Left ventricle myocardium inferior (tissue), 1 donor: ENCODE measurements at regions not wholly inside any gene's neighbourhood (a gene's known extent, or its start where the extent isn't known, plus 50 kb on each side); places are given as distances from the start of the nearest gene placed in this dataset.

ENCODE experiments used
- DNase-seq: peaks from one replicate; pipeline ENCODE4 v3.0.0-alpha.2; 2020
- H3K27ac ChIP-seq: fragments of 200-600 bp; replicated peaks from 2 replicates; pipeline ENCODE4 v1.8.0; 2021
- H3K27me3 ChIP-seq: fragments of 200-600 bp; 2 replicates; pipeline ENCODE4 v1.8.0; 2021; ENCODE audit warnings: low read depth
- H3K36me3 ChIP-seq: fragments of 200-600 bp; 2 replicates; pipeline ENCODE4 v1.8.0; 2021
- H3K4me1 ChIP-seq: fragments of 200-600 bp; 2 replicates; pipeline ENCODE4 v1.8.0; 2021
- H3K4me3 ChIP-seq: fragments of 200-600 bp; 2 replicates; pipeline ENCODE4 v1.8.0; 2021; ENCODE audit warnings: mild to moderate bottlenecking, moderate library complexity
- H3K9me3 ChIP-seq: fragments of 200-600 bp; replicated peaks from 2 replicates; pipeline ENCODE4 v1.8.0; 2021
- intact Hi-C: fragments of 100-400 bp; cut with micrococcal nuclease; formaldehyde crosslinking; loops from one replicate; pipeline ENCODE4 v1.11.0; 2022
- TF ChIP-seq, protein P1 (sequence below): fragments of 200-600 bp; IDR thresholded peaks from 2 replicates; pipeline ENCODE4 v1.8.0; 2021; ENCODE audit warnings: antibody characterized with exemption, mild to moderate bottlenecking, borderline replicate concordance
- donor health status: DM: no; HTN: yes; CAD: no; lungs with severe emphysema.

GRCh38 chr21:31502537-31503143, 156.9 kb upstream of the SOD1 start:
- intact Hi-C loops: no loop called here
- Histone ChIP-seq H3K27ac (no peak overlapping the region), H3K36me3 (no peaks in the 10 kb centered on the region), H3K9me3 (no peaks in the 10 kb centered on the region), H3K4me1 (peaks cover 4% of the 10 kb centered on the region), H3K27me3 (no peaks in the 10 kb centered on the region), H3K4me3 (no peak overlapping the region)
- TF ChIP-seq, protein P1, sequence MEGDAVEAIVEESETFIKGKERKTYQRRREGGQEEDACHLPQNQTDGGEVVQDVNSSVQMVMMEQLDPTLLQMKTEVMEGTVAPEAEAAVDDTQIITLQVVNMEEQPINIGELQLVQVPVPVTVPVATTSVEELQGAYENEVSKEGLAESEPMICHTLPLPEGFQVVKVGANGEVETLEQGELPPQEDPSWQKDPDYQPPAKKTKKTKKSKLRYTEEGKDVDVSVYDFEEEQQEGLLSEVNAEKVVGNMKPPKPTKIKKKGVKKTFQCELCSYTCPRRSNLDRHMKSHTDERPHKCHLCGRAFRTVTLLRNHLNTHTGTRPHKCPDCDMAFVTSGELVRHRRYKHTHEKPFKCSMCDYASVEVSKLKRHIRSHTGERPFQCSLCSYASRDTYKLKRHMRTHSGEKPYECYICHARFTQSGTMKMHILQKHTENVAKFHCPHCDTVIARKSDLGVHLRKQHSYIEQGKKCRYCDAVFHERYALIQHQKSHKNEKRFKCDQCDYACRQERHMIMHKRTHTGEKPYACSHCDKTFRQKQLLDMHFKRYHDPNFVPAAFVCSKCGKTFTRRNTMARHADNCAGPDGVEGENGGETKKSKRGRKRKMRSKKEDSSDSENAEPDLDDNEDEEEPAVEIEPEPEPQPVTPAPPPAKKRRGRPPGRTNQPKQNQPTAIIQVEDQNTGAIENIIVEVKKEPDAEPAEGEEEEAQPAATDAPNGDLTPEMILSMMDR: no peak
- DNase-seq: no peak

DNA sequence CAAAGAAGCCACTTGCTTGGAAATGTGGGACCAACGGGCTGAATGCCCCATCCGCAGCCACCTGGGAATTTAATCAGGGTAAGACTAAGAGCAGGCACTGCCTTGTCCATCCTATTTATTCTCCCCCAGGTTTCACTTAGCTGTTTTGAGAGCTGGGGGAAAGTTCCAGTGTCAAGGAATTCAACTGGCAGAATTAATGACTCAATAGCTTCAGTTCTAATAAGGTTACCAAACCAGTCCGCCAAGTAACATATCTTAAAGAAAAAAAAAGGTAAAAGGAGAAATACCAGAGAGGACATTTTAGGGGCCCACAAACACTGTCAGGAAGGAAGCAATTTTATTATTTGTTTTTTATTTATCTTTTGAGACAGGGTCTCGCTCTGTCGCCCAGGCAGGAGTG, 157.6 kb upstream of the SOD1 start:
- intact Hi-C loops: no loop called here
- DNase-seq: no peak
- no peaks in the 10 kb centered on the region for H3K27me3 ChIP-seq
- no peaks in the 10 kb centered on the region for H3K9me3 ChIP-seq
- H3K4me1 ChIP-seq: peaks cover 4% of the 10 kb centered on the region
- TF ChIP-seq, protein P1: no peak
- no peak overlapping the region for H3K27ac ChIP-seq
- H3K36me3 ChIP-seq: no peaks in the 10 kb centered on the region
- H3K4me3 ChIP-seq: no peak overlapping the region

- intact Hi-C loops: no loop called here
- Histone ChIP-seq H3K4me3 (no peak overlapping the region), H3K27me3 (no peaks in the 10 kb centered on the region), H3K27ac (no peak overlapping the region), H3K9me3 (no peaks in the 10 kb centered on the region), H3K4me1 (peaks cover 4% of the 10 kb centered on the region), H3K36me3 (no peaks in the 10 kb centered on the region)
- TF ChIP-seq, protein P1: no peak
- no peak for DNase-seq
These were observed 156.9 kb upstream of the TIAM1 start for GRCh38 chr21:31500982-31501381.

- Histone ChIP-seq H3K4me3 (no peak overlapping the region), H3K4me1 (peaks cover 4% of the 10 kb centered on the region), H3K27me3 (no peaks in the 10 kb centered on the region), H3K9me3 (no peaks in the 10 kb centered on the region), H3K27ac (no peak overlapping the region), H3K36me3 (no peaks in the 10 kb centered on the region)
- intact Hi-C loops: no loop called here
- peak; percentile 26 for DNase-seq
- TF ChIP-seq, protein P1: no peak
These were observed 156.0 kb upstream of the TIAM1 start for GRCh38 chr21:31500071-31500470.

GRCh38 chr21:31498985-31499384, 154.9 kb upstream of the TIAM1 start:
- no peak overlapping the region for H3K27ac ChIP-seq
- H3K27me3 ChIP-seq: no peaks in the 10 kb centered on the region
- H3K4me1 ChIP-seq: peaks cover 4% of the 10 kb centered on the region
- TF ChIP-seq, protein P1: no peak
- no peaks in the 10 kb centered on the region for H3K9me3 ChIP-seq
- no peaks in the 10 kb centered on the region for H3K36me3 ChIP-seq
- no peak for DNase-seq
- intact Hi-C loops: no loop called here
- no peak overlapping the region for H3K4me3 ChIP-seq

DNA sequence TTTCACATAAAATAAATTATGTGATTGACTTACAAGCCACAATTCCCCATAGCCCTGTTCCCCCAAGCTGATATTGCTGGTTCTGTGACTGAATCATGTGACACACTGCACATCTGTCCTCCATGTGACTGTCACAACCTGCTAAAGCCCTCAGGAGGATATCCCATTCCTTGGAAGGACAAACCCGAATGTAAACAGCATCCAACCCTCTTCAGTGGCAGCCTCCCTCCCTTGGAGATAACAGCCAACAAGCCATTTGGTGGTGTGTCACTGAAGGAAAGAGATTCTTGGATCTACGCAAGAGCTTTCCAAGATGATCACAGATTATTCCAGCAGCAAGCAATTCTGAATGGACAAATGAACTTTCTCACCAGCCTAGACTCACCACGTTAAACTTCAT, 153.9 kb upstream of the TIAM1 start:
- intact Hi-C loops: no loop called here
- no peak overlapping the region for H3K4me3 ChIP-seq
- H3K27ac ChIP-seq: no peak overlapping the region
- DNase-seq: no peak
- TF ChIP-seq, protein P1: no peak
- H3K9me3 ChIP-seq: no peaks in the 10 kb centered on the region
- H3K36me3 ChIP-seq: no peaks in the 10 kb centered on the region
- no peaks in the 10 kb centered on the region for H3K27me3 ChIP-seq
- peaks cover 4% of the 10 kb centered on the region for H3K4me1 ChIP-seq
